Upper lobe of left lung (tissue), 4 donors: ENCODE measurements at regions not wholly inside any gene's neighbourhood (a gene's known extent, or its start where the extent isn't known, plus 50 kb on each side); places are given as distances from the start of the nearest gene placed in this dataset.

ENCODE experiments used
- CTCF ChIP-seq, 6 experiments: fragments of 450-650 bp in 4 of 6; fragments of 200-600 bp in 2 of 6; sonication (generic) in 2 of 6; IDR thresholded peaks; one replicate each; pipeline ENCODE4 v1.5.1; 2016 to 2019; ENCODE audit warnings: antibody characterized with exemption in 6 of 6
- EP300 ChIP-seq, 4 donors: sonication (generic); formaldehyde crosslinking; IDR thresholded peaks; one replicate each; pipeline ENCODE4 v1.5.1; 2017; ENCODE audit warnings: antibody characterized with exemption in 4 of 4, control low read depth in 2 of 4
- POLR2A ChIP-seq, 4 donors: fragments of 450-650 bp; IDR thresholded peaks; one replicate each; pipeline ENCODE4 v1.5.1; 2016 to 2017; ENCODE audit warnings: antibody characterized with exemption in 4 of 4, mild to moderate bottlenecking in 2 of 4
- POLR2AphosphoS5 ChIP-seq, 2 donors: sonication (generic); formaldehyde crosslinking; IDR thresholded peaks; one replicate each; pipeline ENCODE4 v1.5.1; 2017; ENCODE audit warnings: antibody characterized with exemption in 2 of 2

GRCh38 chr4:187569871-187570270 is 425.7 kb upstream of the ZFP42 start:
- TF ChIP-seq POLR2A (IDR thresholded peaks at IDR 0.05) (no peak), CTCF (IDR thresholded peaks at IDR 0.05) (no peak), POLR2AphosphoS5 (IDR thresholded peaks at IDR 0.05) (no peak), EP300 (IDR thresholded peaks at IDR 0.05) (no peak)
